HCT116 (cell line): ENCODE measurements at regions not wholly inside any gene's neighbourhood (a gene's known extent, or its start where the extent isn't known, plus 50 kb on each side); places are given as distances from the start of the nearest gene placed in this dataset.

Experiments used
- POLR2A ChIP-seq: IDR thresholded peaks from 2 replicates; pipeline ENCODE4 v1.7.0; 2011; ENCODE audit warnings: borderline replicate concordance; ENCODE audit not compliant: insufficient read depth, insufficient read length; ENCODE audit errors: extremely low read depth
- RAD21 ChIP-seq: IDR thresholded peaks from 2 replicates; pipeline ENCODE4 v1.6.1; 2012; ENCODE audit warnings: low read depth, mild to moderate bottlenecking
- TCF7L2 ChIP-seq: IDR thresholded peaks from 2 replicates; pipeline ENCODE4 v1.7.0; 2011; ENCODE audit warnings: borderline replicate concordance, inconsistent platforms; ENCODE audit not compliant: insufficient read depth, insufficient read length; ENCODE audit errors: extremely low read depth
- TF ChIP-seq, protein P1 (sequence below), 3 experiments: fragments of 200-600 bp in 1 of 3; sonication (generic) in 1 of 3; IDR thresholded peaks in 2 of 3; conservative IDR thresholded peaks in 1 of 3; 2 replicates each; pipeline ENCODE4 v1.5.1; 2012 to 2017; ENCODE audit warnings: low read depth in 2 of 3, low read length in 2 of 3, antibody characterized with exemption in 1 of 3, borderline replicate concordance in 1 of 3, control low read depth in 1 of 3, mild to moderate bottlenecking in 1 of 3, mixed read lengths in 1 of 3, mixed run types in 1 of 3, moderate library complexity in 1 of 3; ENCODE audit not compliant: insufficient read depth in 1 of 3

DNA sequence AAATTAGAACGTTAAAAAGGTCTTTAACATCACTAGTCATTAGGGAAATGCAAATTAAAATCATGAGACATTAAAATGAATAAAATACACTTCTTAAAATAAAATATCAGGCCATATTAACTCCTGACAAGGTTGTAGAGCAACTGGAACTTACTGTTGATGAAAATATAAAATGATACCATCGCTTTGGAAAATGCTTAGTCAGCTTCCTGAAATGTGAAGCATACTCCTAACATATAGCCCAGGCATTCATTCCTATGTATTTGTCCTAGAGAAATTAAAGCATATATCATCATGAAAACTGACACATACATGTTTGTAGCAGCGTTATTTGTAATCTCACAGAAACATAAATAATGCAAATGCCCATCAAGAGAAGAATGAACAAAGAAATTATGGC lies 211.5 kb upstream of the CHRM3 start:
- TF ChIP-seq, protein P1, sequence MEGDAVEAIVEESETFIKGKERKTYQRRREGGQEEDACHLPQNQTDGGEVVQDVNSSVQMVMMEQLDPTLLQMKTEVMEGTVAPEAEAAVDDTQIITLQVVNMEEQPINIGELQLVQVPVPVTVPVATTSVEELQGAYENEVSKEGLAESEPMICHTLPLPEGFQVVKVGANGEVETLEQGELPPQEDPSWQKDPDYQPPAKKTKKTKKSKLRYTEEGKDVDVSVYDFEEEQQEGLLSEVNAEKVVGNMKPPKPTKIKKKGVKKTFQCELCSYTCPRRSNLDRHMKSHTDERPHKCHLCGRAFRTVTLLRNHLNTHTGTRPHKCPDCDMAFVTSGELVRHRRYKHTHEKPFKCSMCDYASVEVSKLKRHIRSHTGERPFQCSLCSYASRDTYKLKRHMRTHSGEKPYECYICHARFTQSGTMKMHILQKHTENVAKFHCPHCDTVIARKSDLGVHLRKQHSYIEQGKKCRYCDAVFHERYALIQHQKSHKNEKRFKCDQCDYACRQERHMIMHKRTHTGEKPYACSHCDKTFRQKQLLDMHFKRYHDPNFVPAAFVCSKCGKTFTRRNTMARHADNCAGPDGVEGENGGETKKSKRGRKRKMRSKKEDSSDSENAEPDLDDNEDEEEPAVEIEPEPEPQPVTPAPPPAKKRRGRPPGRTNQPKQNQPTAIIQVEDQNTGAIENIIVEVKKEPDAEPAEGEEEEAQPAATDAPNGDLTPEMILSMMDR (IDR thresholded peaks at IDR 0.05 in 2 of 3, conservative IDR thresholded peaks at IDR 0.05 in 1 of 3; ENCODE audit: borderline replicate concordance in 1 of 3, insufficient read depth in 1 of 3, low read depth in 2 of 3, low read length in 2 of 3): no peak
- TF ChIP-seq POLR2A: no peak
- TF ChIP-seq RAD21: no peak
- no peak for TF ChIP-seq TCF7L2
